ENCODE measurements at regions not wholly inside any gene's neighbourhood (a gene's known extent, or its start where the extent isn't known, plus 50 kb on each side); places are given as distances from the start of the nearest gene placed in this dataset.

GRCh38 chr1:239882967-239883366 lies 208.7 kb upstream of the FMN2 start:
- TF ChIP-seq EZH2 (IDR thresholded peaks at IDR 0.05; ENCODE audit: borderline replicate concordance) = no peak
- TF ChIP-seq, protein P1, sequence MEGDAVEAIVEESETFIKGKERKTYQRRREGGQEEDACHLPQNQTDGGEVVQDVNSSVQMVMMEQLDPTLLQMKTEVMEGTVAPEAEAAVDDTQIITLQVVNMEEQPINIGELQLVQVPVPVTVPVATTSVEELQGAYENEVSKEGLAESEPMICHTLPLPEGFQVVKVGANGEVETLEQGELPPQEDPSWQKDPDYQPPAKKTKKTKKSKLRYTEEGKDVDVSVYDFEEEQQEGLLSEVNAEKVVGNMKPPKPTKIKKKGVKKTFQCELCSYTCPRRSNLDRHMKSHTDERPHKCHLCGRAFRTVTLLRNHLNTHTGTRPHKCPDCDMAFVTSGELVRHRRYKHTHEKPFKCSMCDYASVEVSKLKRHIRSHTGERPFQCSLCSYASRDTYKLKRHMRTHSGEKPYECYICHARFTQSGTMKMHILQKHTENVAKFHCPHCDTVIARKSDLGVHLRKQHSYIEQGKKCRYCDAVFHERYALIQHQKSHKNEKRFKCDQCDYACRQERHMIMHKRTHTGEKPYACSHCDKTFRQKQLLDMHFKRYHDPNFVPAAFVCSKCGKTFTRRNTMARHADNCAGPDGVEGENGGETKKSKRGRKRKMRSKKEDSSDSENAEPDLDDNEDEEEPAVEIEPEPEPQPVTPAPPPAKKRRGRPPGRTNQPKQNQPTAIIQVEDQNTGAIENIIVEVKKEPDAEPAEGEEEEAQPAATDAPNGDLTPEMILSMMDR (IDR thresholded peaks at IDR 0.05; ENCODE audit: poor library complexity) = no peak

All from hepatocyte (in vitro differentiated cells).